Skeletal muscle satellite cell (primary cell): ENCODE measurements at regions not wholly inside any gene's neighbourhood (a gene's known extent, or its start where the extent isn't known, plus 50 kb on each side); places are given as distances from the start of the nearest gene placed in this dataset.

ENCODE experiments used
- H3K27me3 ChIP-seq: 2 replicates; pipeline ENCODE4 v1.7.0; 2013; ENCODE audit warnings: low read length; ENCODE audit not compliant: control insufficient read depth, insufficient read depth
- H3K36me3 ChIP-seq: 2 replicates; pipeline ENCODE4 v1.7.0; 2013; ENCODE audit warnings: mild to moderate bottlenecking, control low read depth, low read length; ENCODE audit not compliant: insufficient read depth
- H3K4me1 ChIP-seq: 2 replicates; pipeline ENCODE4 v1.7.0; 2013; ENCODE audit warnings: low read length; ENCODE audit not compliant: control insufficient read depth, insufficient read depth
- H3K4me2 ChIP-seq: 2 replicates; pipeline ENCODE4 v1.7.0; 2013; ENCODE audit warnings: mild to moderate bottlenecking, low read length
- H3K4me3 ChIP-seq: 2 replicates; pipeline ENCODE4 v1.7.0; 2013; ENCODE audit warnings: low read length
- H3K9ac ChIP-seq: 2 replicates; pipeline ENCODE4 v1.7.0; 2013; ENCODE audit warnings: mild to moderate bottlenecking, low read depth, low read length, moderate library complexity
- H3K9me3 ChIP-seq: replicated peaks from 2 replicates; pipeline ENCODE4 v1.7.0; 2013; ENCODE audit warnings: mild to moderate bottlenecking, control low read depth, low read length

- Histone ChIP-seq H3K4me1 (no peaks in the 10 kb centered on the region), H3K4me3 (no peak overlapping the region), H3K9me3 (no peaks in the 10 kb centered on the region), H3K4me2 (no peak overlapping the region), H3K27me3 (peaks cover 4% of the 10 kb centered on the region), H3K36me3 (no peaks in the 10 kb centered on the region), H3K9ac (no peak overlapping the region)
Measured at GRCh38 chr5:173735691-173736090, 119.2 kb upstream of the BOD1 start.

GRCh38 chr5:173736374-173736773 is 119.9 kb upstream of the BOD1 start:
- H3K9me3 ChIP-seq = no peaks in the 10 kb centered on the region
- no peak overlapping the region for H3K4me3 ChIP-seq

GRCh38 chr5:173736923-173737412 is 120.5 kb upstream of the BOD1 start:
- H3K9me3 ChIP-seq = no peaks in the 10 kb centered on the region
- H3K4me2 ChIP-seq = no peak overlapping the region
- H3K4me1 ChIP-seq = no peaks in the 10 kb centered on the region
- no peak overlapping the region for H3K9ac ChIP-seq
- H3K4me3 ChIP-seq = no peak overlapping the region
- peaks cover 7% of the 10 kb centered on the region for H3K27me3 ChIP-seq
- no peaks in the 10 kb centered on the region for H3K36me3 ChIP-seq

More at GRCh38 chr5:173736374-173736773, 119.9 kb upstream of the BOD1 start:
- Histone ChIP-seq H3K27me3 (peaks cover 7% of the 10 kb centered on the region), H3K9ac (no peak overlapping the region), H3K4me1 (no peaks in the 10 kb centered on the region), H3K36me3 (no peaks in the 10 kb centered on the region), H3K4me2 (no peak overlapping the region)

GRCh38 chr5:173739741-173740140 is 123.3 kb upstream of the BOD1 start:
- peaks cover 7% of the 10 kb centered on the region for H3K27me3 ChIP-seq
- no peak overlapping the region for H3K4me3 ChIP-seq
- H3K4me1 ChIP-seq = no peaks in the 10 kb centered on the region
- no peak overlapping the region for H3K4me2 ChIP-seq
- H3K9me3 ChIP-seq = no peaks in the 10 kb centered on the region
- no peak overlapping the region for H3K9ac ChIP-seq
- H3K36me3 ChIP-seq = no peaks in the 10 kb centered on the region

GRCh38 chr5:173740400-173740799 is 124.0 kb upstream of the BOD1 start:
- Histone ChIP-seq H3K36me3 (no peaks in the 10 kb centered on the region), H3K4me2 (no peak overlapping the region), H3K9me3 (no peaks in the 10 kb centered on the region), H3K9ac (no peak overlapping the region), H3K27me3 (peaks cover 7% of the 10 kb centered on the region), H3K4me3 (no peak overlapping the region), H3K4me1 (no peaks in the 10 kb centered on the region)

GRCh38 chr5:173741087-173741486 is 124.6 kb upstream of the BOD1 start:
- Histone ChIP-seq H3K36me3 (no peaks in the 10 kb centered on the region), H3K9ac (no peak overlapping the region), H3K27me3 (peaks cover 7% of the 10 kb centered on the region), H3K4me3 (no peak overlapping the region), H3K4me1 (peaks cover 5% of the 10 kb centered on the region), H3K9me3 (no peaks in the 10 kb centered on the region), H3K4me2 (no peak overlapping the region)

GRCh38 chr5:173741729-173742431 is 125.4 kb upstream of the BOD1 start:
- Histone ChIP-seq H3K36me3 (no peaks in the 10 kb centered on the region), H3K9me3 (no peaks in the 10 kb centered on the region), H3K4me1 (peaks cover 7% of the 10 kb centered on the region), H3K4me3 (no peak overlapping the region), H3K9ac (no peak overlapping the region), H3K27me3 (peaks cover 7% of the 10 kb centered on the region), H3K4me2 (no peak overlapping the region)

GRCh38 chr5:173742432-173742816 is 126.0 kb upstream of the BOD1 start:
- H3K27me3 ChIP-seq = peaks cover 7% of the 10 kb centered on the region
- no peaks in the 10 kb centered on the region for H3K36me3 ChIP-seq
- peaks cover 7% of the 10 kb centered on the region for H3K4me1 ChIP-seq
- H3K4me2 ChIP-seq = no peak overlapping the region
- H3K4me3 ChIP-seq = no peak overlapping the region
- H3K9ac ChIP-seq = no peak overlapping the region
- no peaks in the 10 kb centered on the region for H3K9me3 ChIP-seq

- H3K9ac ChIP-seq = no peak overlapping the region
- no peaks in the 10 kb centered on the region for H3K36me3 ChIP-seq
- peaks cover 7% of the 10 kb centered on the region for H3K27me3 ChIP-seq
- H3K4me1 ChIP-seq = peaks cover 7% of the 10 kb centered on the region
- no peak overlapping the region for H3K4me2 ChIP-seq
- no peaks in the 10 kb centered on the region for H3K9me3 ChIP-seq
- H3K4me3 ChIP-seq = no peak overlapping the region
Measured at GRCh38 chr5:173743641-173744343, 127.3 kb upstream of the BOD1 start.

- peaks cover 7% of the 10 kb centered on the region for H3K4me1 ChIP-seq
- H3K27me3 ChIP-seq = peaks cover 2% of the 10 kb centered on the region
- H3K4me2 ChIP-seq = no peak overlapping the region
- no peaks in the 10 kb centered on the region for H3K36me3 ChIP-seq
- H3K9ac ChIP-seq = no peak overlapping the region
- no peak overlapping the region for H3K4me3 ChIP-seq
- H3K9me3 ChIP-seq = no peaks in the 10 kb centered on the region
Measured at GRCh38 chr5:173744551-173744950, 128.1 kb upstream of the BOD1 start.

GRCh38 chr5:173745123-173745522 is 128.7 kb upstream of the BOD1 start:
- H3K4me2 ChIP-seq = no peak overlapping the region
- no peak overlapping the region for H3K9ac ChIP-seq
- H3K4me3 ChIP-seq = no peak overlapping the region

GRCh38 chr5:173745557-173745956 is 129.1 kb upstream of the BOD1 start:
- no peaks in the 10 kb centered on the region for H3K36me3 ChIP-seq
- H3K9me3 ChIP-seq = no peaks in the 10 kb centered on the region
- H3K27me3 ChIP-seq = peaks cover 2% of the 10 kb centered on the region
- H3K4me2 ChIP-seq = no peak overlapping the region
- H3K4me3 ChIP-seq = no peak overlapping the region
- peaks cover 7% of the 10 kb centered on the region for H3K4me1 ChIP-seq
- no peak overlapping the region for H3K9ac ChIP-seq

More at GRCh38 chr5:173745123-173745522, 128.7 kb upstream of the BOD1 start:
- H3K4me1 ChIP-seq = peaks cover 7% of the 10 kb centered on the region
- no peaks in the 10 kb centered on the region for H3K9me3 ChIP-seq
- H3K36me3 ChIP-seq = no peaks in the 10 kb centered on the region
- peaks cover 2% of the 10 kb centered on the region for H3K27me3 ChIP-seq
